K562 (cell line): ENCODE measurements at regions not wholly inside any gene's neighbourhood (a gene's known extent, or its start where the extent isn't known, plus 50 kb on each side); places are given as distances from the start of the nearest gene placed in this dataset.

Experiments used
- AFF4 ChIP-seq: sonication (generic); formaldehyde crosslinking; IDR thresholded peaks from 2 replicates; pipeline ENCODE4 v1.8.0; 2023; ENCODE audit warnings: mild to moderate bottlenecking, missing genetic modification reagents
- CTCF ChIP-seq, 3 experiments: IDR thresholded peaks in 2 of 3; conservative IDR thresholded peaks in 1 of 3; 2 replicates each; pipeline ENCODE4 v1.5.1; 2011 to 2012; ENCODE audit warnings: low read length in 3 of 3, mild to moderate bottlenecking in 3 of 3, control low read depth in 2 of 3, improper control_type of control experiment in 1 of 3, inconsistent platforms in 1 of 3, low read depth in 1 of 3, mixed read lengths in 1 of 3, moderate library complexity in 1 of 3; ENCODE audit not compliant: insufficient read depth in 2 of 3
- EP300 ChIP-seq: IDR thresholded peaks from 2 replicates; pipeline ENCODE4 v1.6.1; 2012; ENCODE audit warnings: low read length, improper control_type of control experiment
- NONO ChIP-seq, 2 experiments: fragments of 200-400 bp in 1 of 2; fragments of 450-650 bp in 1 of 2; formaldehyde crosslinking in 1 of 2; IDR thresholded peaks; 2 replicates each; pipeline ENCODE4 v1.6.1; 2017; ENCODE audit warnings: low read depth in 2 of 2, mild to moderate bottlenecking in 2 of 2, moderate library complexity in 2 of 2, low read length in 1 of 2
- POLR2A ChIP-seq: fragments of 450-650 bp; conservative IDR thresholded peaks from 2 replicates; pipeline ENCODE4 v1.6.1; 2016
- POLR2AphosphoS5 ChIP-seq: IDR thresholded peaks from 2 replicates; pipeline ENCODE4 v1.6.1; 2011; ENCODE audit warnings: mild to moderate bottlenecking, low read depth, low read length, moderate library complexity; ENCODE audit not compliant: control insufficient read depth, insufficient read depth
- SMAD3 ChIP-seq: fragments of 450-650 bp; formaldehyde crosslinking; conservative IDR thresholded peaks from 2 replicates; pipeline ENCODE4 v1.4.0; 2020; ENCODE audit warnings: mild to moderate bottlenecking
- TCF7L2 ChIP-seq: fragments of 150-350 bp; IDR thresholded peaks from 2 replicates; pipeline ENCODE4 v1.6.1; 2016; ENCODE audit warnings: low read depth, mild to moderate bottlenecking, low read length, moderate library complexity
- ZNF830 ChIP-seq: fragments of 250-450 bp; sonication (Bioruptor Pico); IDR thresholded peaks from 2 replicates; pipeline ENCODE4 v1.5.0; 2021; ENCODE audit warnings: mild to moderate bottlenecking

- TF ChIP-seq POLR2AphosphoS5 (no peak), NONO (IDR thresholded peaks at IDR 0.05; ENCODE audit: low read depth in 2 of 2, low read length in 1 of 2) (no peak), EP300 (no peak), AFF4 (CRISPR knock-in tag) (no peak), TCF7L2 (no peak), ZNF830 (no peak), SMAD3 (no peak), CTCF (IDR thresholded peaks at IDR 0.05 in 2 of 3, conservative IDR thresholded peaks at IDR 0.05 in 1 of 3; ENCODE audit: insufficient read depth in 2 of 3, low read depth in 1 of 3, low read length in 3 of 3) (no peak), POLR2A (no peak)
Measured at GRCh38 chr9:107626118-107626517, 136.5 kb upstream of the KLF4 start.
